Activated CD4-positive, alpha-beta T cell treated with anti-CD3 and anti-CD28 coated beads, Interleukin-2, amount 50 U/mL, for 4 hours (primary cell): ENCODE measurements at regions not wholly inside any gene's neighbourhood (a gene's known extent, or its start where the extent isn't known, plus 50 kb on each side); places are given as distances from the start of the nearest gene placed in this dataset.

Experiments
- DNase-seq, 2 experiments: peaks; one replicate each; pipeline ENCODE4 v3.0.0-alpha.2; 2020

DNA sequence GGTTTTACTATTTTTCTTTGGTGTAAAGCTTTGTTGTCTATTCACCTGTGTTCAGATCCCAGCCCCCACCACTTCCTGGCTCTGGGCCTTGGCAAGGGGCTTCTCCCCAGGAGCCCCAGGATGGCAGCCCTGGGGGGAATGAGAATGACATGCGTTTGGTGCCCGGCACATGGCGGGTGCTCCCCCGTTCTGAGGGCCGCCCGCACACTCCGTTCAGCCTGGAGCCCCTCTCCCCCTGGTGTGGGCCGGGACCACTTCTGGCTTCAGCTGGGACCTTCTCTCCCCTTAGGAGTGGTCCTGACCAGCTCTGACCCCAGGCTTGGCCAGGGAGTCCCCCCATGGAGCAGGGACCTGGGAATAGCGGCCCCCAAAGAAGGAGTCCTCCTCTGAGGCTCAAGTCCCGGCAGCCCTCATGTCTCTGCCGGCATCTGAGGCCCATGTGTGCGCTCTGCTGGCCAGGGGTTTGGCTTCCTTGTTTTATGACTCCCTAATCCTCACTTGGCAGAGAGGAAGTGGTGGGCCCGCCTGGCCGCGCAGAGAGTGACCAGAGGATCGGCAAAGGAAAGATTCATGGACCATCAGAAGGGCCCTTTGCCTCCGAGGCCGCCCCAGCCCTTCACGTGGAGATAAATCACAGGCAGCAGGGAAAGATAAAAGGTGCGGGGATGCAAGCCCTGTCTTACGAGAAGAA is 57.0 kb upstream of the LMX1B start:
- DNase-seq: no peak

DNA sequence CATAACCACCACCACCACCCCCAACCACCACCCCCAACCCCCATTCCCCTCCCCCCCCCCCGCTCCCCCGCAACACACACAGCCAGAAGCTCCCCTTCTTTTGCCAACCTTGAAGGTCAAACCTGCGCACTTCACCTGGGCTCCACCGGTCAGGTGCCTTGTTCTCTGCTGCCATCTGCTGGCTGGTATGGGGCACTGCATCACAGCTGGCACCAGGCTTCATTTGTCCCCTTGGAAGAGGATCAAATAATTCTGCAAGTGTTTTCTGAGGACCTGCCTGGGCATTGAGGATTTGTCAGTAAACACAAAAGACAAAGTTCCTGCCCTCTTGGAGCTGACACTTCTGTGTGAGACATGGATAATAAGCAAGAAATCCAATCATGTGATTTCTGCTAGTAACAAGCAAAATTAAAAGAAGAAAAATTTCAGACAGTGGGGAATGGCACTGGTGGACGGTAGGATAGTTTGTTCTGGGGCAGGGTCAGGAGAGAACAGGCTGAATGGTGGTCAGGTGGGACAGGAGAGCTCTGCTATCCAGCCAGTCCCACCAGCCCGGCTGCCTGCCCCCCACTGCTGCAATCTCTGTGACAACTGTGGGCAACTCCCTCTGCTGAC is 55.6 kb upstream of the LMX1B start:
- peak; percentile 54 to 59 for DNase-seq

- no peak for DNase-seq
Observed at GRCh38 chr9:126559296-126559695, 54.4 kb upstream of the LMX1B start.

DNA sequence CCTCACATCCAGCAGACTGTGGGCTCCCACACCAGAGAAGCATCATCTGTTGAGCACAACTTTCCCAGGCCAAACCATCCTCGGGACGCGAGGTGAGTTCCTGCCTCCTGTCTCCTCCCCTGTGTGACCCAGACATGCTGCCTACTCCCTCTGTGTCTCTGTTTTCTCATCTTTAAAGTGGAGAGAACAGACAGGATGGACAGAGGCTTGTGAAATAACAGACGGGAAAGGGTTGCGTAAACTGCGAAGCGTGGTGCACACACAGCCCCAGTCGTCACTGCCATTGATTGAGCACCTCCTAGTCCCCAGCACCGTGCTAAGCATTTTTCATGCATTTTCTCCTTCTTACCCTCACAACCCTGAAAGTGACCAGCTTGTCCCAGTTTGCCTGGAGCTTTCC is 52.1 kb upstream of the LMX1B start:
- DNase-seq: no peak

GRCh38 chr9:126563556-126563955 is 50.2 kb upstream of the LMX1B start:
- no peak for DNase-seq
